Uterus (tissue), 2 donors: ENCODE measurements at regions not wholly inside any gene's neighbourhood (a gene's known extent, or its start where the extent isn't known, plus 50 kb on each side); places are given as distances from the start of the nearest gene placed in this dataset.

Experiments
- POLR2A ChIP-seq, 2 donors: fragments of 450-650 bp; IDR thresholded peaks; one replicate each; pipeline ENCODE4 v1.6.1; 2016; ENCODE audit warnings: antibody characterized with exemption in 2 of 2, mild to moderate bottlenecking in 1 of 2, moderate library complexity in 1 of 2
- TF ChIP-seq, protein P1 (sequence below), 4 experiments: fragments of 200-600 bp in 2 of 4; fragments of 450-650 bp in 2 of 4; sonication (generic) in 2 of 4; IDR thresholded peaks; one replicate each; pipeline ENCODE4 v1.5.1; 2016 to 2019; ENCODE audit warnings: antibody characterized with exemption in 4 of 4, mild to moderate bottlenecking in 2 of 4, moderate library complexity in 1 of 4

DNA sequence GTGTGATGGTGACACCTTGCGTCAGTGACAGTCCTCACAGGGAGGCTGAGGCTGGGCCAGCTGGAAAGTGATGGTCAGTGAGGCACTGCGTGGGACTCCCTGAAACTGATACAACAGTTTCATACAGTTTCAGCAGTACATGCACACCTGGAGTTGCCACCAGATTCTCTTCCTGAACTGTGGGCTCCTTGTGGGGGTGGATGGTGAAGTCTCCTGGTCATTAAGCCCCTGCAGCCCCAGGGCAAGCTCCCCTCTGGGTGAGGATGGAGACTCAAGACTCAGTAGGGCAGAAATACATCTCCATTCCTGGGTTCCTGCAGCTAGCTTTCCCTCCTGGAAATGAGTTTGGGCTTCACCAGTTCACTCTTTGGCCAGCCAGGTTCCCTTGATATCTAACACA is 392.7 kb downstream of the UQCRFS1 start:
- TF ChIP-seq, protein P1, sequence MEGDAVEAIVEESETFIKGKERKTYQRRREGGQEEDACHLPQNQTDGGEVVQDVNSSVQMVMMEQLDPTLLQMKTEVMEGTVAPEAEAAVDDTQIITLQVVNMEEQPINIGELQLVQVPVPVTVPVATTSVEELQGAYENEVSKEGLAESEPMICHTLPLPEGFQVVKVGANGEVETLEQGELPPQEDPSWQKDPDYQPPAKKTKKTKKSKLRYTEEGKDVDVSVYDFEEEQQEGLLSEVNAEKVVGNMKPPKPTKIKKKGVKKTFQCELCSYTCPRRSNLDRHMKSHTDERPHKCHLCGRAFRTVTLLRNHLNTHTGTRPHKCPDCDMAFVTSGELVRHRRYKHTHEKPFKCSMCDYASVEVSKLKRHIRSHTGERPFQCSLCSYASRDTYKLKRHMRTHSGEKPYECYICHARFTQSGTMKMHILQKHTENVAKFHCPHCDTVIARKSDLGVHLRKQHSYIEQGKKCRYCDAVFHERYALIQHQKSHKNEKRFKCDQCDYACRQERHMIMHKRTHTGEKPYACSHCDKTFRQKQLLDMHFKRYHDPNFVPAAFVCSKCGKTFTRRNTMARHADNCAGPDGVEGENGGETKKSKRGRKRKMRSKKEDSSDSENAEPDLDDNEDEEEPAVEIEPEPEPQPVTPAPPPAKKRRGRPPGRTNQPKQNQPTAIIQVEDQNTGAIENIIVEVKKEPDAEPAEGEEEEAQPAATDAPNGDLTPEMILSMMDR (IDR thresholded peaks at IDR 0.05), result no peak
- TF ChIP-seq POLR2A (IDR thresholded peaks at IDR 0.05), result no peak
